Muscle layer of duodenum (tissue), 2 donors: ENCODE measurements at regions not wholly inside any gene's neighbourhood (a gene's known extent, or its start where the extent isn't known, plus 50 kb on each side); places are given as distances from the start of the nearest gene placed in this dataset.
A peak's percentile ranks its signal among the peaks of the same experiment; 100 is the strongest.

ENCODE experiments used
- H3K27ac ChIP-seq: one replicate; pipeline ENCODE4 v1.7.0; 2013; ENCODE audit warnings: mild to moderate bottlenecking, low read length
- H3K27me3 ChIP-seq: one replicate; pipeline ENCODE4 v1.7.0; 2013; ENCODE audit warnings: low read depth, mild to moderate bottlenecking, control low read depth, low read length
- H3K36me3 ChIP-seq, 2 donors: one replicate each; pipeline ENCODE4 v1.7.0; 2013; ENCODE audit warnings: low read length in 2 of 2, control low read depth in 1 of 2, mild to moderate bottlenecking in 1 of 2; ENCODE audit not compliant: insufficient read depth in 2 of 2, control insufficient read depth in 1 of 2
- H3K4me1 ChIP-seq, 2 donors: one replicate each; pipeline ENCODE4 v1.7.0; 2013; ENCODE audit warnings: low read length in 2 of 2, mild to moderate bottlenecking in 2 of 2, control low read depth in 1 of 2, moderate library complexity in 1 of 2; ENCODE audit not compliant: insufficient read depth in 2 of 2, control insufficient read depth in 1 of 2
- H3K4me3 ChIP-seq, 2 donors: one replicate each; pipeline ENCODE4 v1.7.0; 2013; ENCODE audit warnings: low read length in 2 of 2, low read depth in 1 of 2, mild to moderate bottlenecking in 1 of 2
- H3K9me3 ChIP-seq, 2 donors: one replicate each; pipeline ENCODE4 v1.7.0; 2013; ENCODE audit warnings: low read length in 2 of 2, control low read depth in 1 of 2, mild to moderate bottlenecking in 1 of 2; ENCODE audit not compliant: control insufficient read depth in 1 of 2
- donor health status: healthy.

DNA sequence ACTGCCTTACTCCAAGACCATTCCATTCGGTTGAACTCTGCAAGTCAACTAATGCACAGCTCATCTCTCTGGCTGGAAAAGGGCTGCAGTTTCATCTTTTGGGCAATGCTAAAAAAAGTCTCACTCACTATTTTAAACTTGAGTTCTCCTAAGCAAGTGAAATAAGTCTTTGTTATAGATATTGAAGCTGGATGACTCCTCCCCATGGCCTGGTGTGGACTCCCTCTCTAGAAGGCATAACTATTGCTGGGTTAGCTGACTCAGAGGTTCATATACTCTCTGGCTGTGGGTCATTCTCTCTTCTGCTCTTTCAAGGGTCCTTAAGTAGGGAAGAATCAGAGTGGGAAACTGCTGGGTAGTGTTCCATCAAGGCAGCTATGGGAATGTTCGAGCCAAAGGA lies 88.0 kb downstream of the XCL2 start:
- Histone ChIP-seq H3K36me3 (no peaks in the 10 kb centered on the region), H3K9me3 (no peaks in the 10 kb centered on the region), H3K4me3 (no peak overlapping the region), H3K4me1 (peaks cover 0 to 4% of the 10 kb centered on the region in 2 donors), H3K27ac (no peak overlapping the region), H3K27me3 (no peaks in the 10 kb centered on the region)

- Histone ChIP-seq H3K4me1 (peaks cover 0 to 4% of the 10 kb centered on the region in 2 donors), H3K27ac (peak overlapping the region; percentile 2), H3K9me3 (no peaks in the 10 kb centered on the region), H3K27me3 (no peaks in the 10 kb centered on the region), H3K36me3 (no peaks in the 10 kb centered on the region), H3K4me3 (no peak overlapping the region)
Measured at GRCh38 chr1:168454211-168454815, 89.5 kb downstream of the XCL2 start.

DNA sequence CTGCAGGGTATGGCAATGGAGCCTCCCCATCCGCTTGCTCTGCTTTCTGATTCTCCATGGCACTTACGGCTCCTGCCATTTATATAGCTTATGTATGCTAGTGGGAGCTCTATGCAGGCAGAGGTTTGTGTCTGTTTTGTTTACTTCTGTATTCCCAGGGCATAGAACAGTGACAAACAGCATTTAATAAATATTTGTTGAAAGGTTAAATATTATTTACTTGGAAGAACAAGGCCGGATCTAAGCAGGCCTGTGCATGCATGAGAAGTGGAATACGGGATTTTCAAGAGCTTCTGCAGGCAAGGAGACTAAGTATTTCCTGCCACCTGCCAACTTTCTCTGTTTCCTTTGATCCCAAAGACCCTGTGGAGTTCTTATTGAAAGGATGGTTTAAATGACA lies 90.7 kb downstream of the XCL2 start:
- Histone ChIP-seq H3K27ac (no peak overlapping the region), H3K27me3 (no peaks in the 10 kb centered on the region), H3K36me3 (no peaks in the 10 kb centered on the region), H3K9me3 (no peaks in the 10 kb centered on the region), H3K4me1 (peaks cover 0 to 4% of the 10 kb centered on the region in 2 donors), H3K4me3 (peak overlapping the region in 1 of 2 donors; percentile 24)

DNA sequence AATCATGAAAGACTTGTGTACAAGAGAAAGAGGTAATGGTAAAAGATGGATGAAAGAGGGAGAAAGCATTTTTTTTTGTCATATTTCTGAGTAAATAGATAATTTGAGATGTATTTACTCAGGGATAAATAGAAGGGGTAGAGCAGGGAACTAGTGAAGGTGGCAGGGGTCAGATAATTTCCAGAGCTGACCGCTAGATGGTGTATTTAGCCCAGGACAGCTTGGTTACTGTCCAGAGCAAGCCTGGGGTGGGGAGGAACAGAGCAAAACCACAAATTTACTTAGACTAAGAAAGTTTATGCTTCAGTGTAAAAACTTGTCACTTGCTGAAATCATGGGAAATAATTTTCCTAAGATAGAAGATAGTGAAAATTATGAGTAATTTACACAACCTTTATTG lies 91.5 kb downstream of the XCL2 start:
- no peaks in the 10 kb centered on the region for H3K9me3 ChIP-seq
- peaks cover 0 to 6% of the 10 kb centered on the region in 2 donors for H3K4me1 ChIP-seq
- no peak overlapping the region for H3K27ac ChIP-seq
- H3K27me3 ChIP-seq = no peaks in the 10 kb centered on the region
- H3K36me3 ChIP-seq = no peaks in the 10 kb centered on the region
- H3K4me3 ChIP-seq = peak overlapping the region in 1 of 2 donors; percentile 24

- Histone ChIP-seq H3K4me3 (no peak overlapping the region), H3K27ac (no peak overlapping the region), H3K27me3 (no peaks in the 10 kb centered on the region), H3K9me3 (no peaks in the 10 kb centered on the region), H3K36me3 (no peaks in the 10 kb centered on the region), H3K4me1 (peaks cover 0 to 3% of the 10 kb centered on the region in 2 donors)
Measured at GRCh38 chr1:168447871-168448270, 95.9 kb downstream of the XCL2 start.

DNA sequence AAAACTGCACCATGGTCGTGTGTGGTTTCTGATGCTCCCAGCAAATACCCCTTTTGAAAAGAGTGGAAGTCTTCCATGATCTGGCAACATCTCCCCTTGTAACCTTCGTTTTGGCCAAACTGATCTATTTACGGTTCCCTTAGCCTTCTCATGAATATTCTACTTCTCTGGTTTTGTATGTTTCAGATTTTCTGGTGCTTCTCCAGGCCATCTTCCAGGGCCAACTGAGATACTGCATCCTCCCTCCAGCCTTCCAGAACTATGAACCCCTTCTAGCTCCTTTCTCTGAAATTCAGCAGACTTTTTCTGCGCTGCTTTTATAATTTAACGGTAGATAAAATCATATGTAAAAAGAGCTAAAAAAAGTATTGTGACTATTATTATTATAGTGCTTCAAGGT lies 97.7 kb downstream of the XCL2 start:
- Histone ChIP-seq H3K9me3 (no peaks in the 10 kb centered on the region), H3K27me3 (no peaks in the 10 kb centered on the region), H3K36me3 (no peaks in the 10 kb centered on the region), H3K4me3 (no peak overlapping the region), H3K27ac (no peak overlapping the region), H3K4me1 (peaks cover 0 to 3% of the 10 kb centered on the region in 2 donors)

- Histone ChIP-seq H3K9me3 (no peaks in the 10 kb centered on the region), H3K4me3 (no peak overlapping the region), H3K27me3 (no peaks in the 10 kb centered on the region), H3K4me1 (peaks cover 0 to 3% of the 10 kb centered on the region in 2 donors), H3K27ac (no peak overlapping the region), H3K36me3 (no peaks in the 10 kb centered on the region)
Measured at GRCh38 chr1:168443899-168444298, 99.9 kb downstream of the XCL2 start.

DNA sequence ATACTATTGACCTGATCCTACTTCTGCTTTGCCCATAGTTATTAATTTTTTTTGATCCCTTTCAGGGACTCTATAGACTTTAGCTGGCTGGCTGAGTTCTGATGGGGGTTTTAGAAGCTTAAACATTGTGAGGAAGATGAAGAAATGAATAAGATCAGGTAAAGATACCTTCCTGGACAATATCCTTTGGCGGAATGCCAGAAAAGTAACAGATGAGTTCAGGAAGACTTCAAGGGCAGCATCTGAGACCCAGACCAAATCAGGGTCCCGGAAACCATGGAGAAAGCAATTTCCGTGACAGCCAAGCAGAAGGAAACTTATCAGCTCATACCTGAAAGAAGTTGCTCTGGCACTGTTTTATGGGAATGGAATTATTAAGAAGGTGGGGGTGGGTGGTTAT lies 100.4 kb downstream of the XCL2 start:
- H3K4me3 ChIP-seq = no peak overlapping the region
- H3K36me3 ChIP-seq = no peaks in the 10 kb centered on the region
- no peaks in the 10 kb centered on the region for H3K9me3 ChIP-seq
- peaks cover 0 to 3% of the 10 kb centered on the region in 2 donors for H3K4me1 ChIP-seq
- H3K27ac ChIP-seq = no peak overlapping the region
- no peaks in the 10 kb centered on the region for H3K27me3 ChIP-seq

DNA sequence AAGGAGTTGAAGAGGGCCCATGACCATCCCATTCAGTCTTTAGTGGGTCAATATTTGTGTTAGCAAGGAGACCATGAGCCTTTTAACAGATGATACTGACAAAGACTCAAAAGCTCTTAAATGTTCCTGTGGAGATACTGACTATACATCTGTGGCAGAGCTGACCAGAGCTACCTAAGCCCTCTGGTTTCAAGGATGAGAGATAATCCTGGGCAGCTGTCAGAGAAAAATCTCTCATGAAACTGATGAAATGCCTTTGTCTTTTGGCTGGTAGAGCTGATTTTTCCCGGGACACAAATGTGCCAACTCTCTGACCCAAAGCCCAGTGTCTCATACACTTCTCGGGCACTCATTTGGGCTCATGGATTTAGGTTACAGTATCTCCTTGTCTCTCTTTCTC lies 100.9 kb downstream of the XCL2 start:
- H3K36me3 ChIP-seq = no peaks in the 10 kb centered on the region
- no peak overlapping the region for H3K27ac ChIP-seq
- H3K9me3 ChIP-seq = no peaks in the 10 kb centered on the region
- peaks cover 0 to under 1% of the 10 kb centered on the region in 2 donors for H3K4me1 ChIP-seq
- no peaks in the 10 kb centered on the region for H3K27me3 ChIP-seq
- H3K4me3 ChIP-seq = no peak overlapping the region

DNA sequence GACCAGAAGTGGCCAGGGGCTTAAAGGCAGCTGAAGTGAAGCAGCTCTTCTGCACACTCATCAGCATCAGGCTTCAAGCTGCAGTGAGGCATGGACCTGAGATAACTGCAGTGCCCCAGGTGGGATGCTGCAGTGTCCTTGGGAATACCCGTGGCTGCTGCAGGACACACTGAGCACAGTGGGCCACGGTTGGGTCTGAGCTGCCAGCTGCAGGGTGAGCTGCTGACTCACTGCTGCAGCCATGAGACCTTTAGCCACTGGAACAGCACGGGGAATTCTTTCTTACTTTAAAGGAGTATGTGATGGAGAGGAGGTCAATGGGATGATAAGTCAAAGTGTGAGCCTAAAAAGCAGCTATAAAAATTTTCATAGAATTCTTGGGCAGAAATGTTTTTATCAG lies 102.1 kb downstream of the XCL2 start:
- no peaks in the 10 kb centered on the region for H3K36me3 ChIP-seq
- no peak overlapping the region for H3K27ac ChIP-seq
- no peak overlapping the region for H3K4me3 ChIP-seq
- no peaks in the 10 kb centered on the region for H3K9me3 ChIP-seq
- H3K27me3 ChIP-seq = no peaks in the 10 kb centered on the region
- no peaks in the 10 kb centered on the region for H3K4me1 ChIP-seq

GRCh38 chr1:168439456-168440375 lies 104.1 kb downstream of the XCL2 start:
- Histone ChIP-seq H3K36me3 (no peaks in the 10 kb centered on the region), H3K4me3 (peak overlapping the region; percentile 27 to 45), H3K27ac (no peak overlapping the region), H3K4me1 (no peaks in the 10 kb centered on the region), H3K27me3 (no peaks in the 10 kb centered on the region), H3K9me3 (no peaks in the 10 kb centered on the region)
